Stimulated activated naive CD4-positive, alpha-beta T cell (primary cell): ENCODE measurements at regions not wholly inside any gene's neighbourhood (a gene's known extent, or its start where the extent isn't known, plus 50 kb on each side); places are given as distances from the start of the nearest gene placed in this dataset.
"Not testable (repeated sequence)": the region's sequence is repeated elsewhere in the genome, so short reads cannot be mapped to it uniquely, and the experiment has no call there.

Experiments used
- DNase-seq, 6 experiments: peaks; one replicate each; lab custom pipeline; 2025; lab: John Stamatoyannopoulos, UW

DNA sequence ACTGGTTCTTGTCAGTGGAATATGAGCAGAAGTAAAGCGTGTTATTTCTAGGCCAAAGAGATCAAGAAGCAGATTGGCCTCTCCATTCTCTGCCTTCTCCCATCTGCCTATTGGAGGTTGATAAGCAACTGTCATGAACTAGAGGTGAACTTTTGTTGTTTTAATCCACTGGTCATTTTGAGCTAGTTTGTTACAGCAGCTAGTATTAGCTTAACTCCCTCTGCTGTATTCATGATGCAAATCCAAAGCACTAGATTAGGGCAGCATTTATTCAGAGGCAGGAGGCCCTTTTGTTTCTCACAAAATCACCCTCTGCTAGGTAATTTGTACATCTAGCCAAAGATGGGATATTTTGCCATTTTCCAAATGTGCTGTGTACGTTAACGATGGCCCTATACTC, 97.3 kb upstream of the DPT start:
- DNase-seq: no peak

DNA sequence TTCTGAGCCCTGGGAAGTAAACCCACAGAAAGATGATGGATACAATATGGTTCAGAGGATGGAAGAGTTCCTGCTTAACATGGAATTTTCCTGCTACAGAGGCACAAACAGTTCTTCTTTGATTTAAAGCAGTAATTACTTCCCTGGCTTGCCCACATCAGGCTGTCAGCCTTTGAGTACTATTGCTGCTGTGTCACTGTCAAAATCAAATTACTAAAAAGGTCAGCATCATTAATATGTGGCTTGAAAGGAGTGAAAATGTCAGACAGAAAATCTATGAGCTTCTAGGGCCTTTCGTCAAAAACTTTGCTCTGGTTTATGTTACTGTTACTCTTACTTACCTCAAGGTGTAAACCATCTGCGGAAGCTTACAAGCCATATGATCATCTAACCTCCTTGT, 98.6 kb upstream of the DPT start:
- no peak for DNase-seq

DNA sequence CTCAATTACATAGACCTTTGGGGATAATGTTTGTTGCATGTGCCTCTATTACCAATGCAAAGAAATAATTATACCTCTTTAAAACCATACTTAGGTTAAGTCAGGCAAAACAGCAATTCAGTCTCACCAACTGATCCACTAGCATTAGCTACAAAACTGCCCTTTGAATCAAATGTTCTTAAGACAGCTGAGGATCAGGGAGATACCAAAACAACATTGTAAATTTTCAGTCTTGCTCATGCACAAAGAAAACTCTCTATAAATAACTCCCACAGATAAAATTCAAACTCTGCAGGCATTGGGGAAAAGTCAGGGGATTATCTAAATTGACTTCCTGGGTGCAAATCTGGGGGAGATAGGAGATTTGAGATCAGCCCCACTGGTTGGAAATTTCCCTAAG, 100.9 kb upstream of the DPT start:
- no peak for DNase-seq

DNA sequence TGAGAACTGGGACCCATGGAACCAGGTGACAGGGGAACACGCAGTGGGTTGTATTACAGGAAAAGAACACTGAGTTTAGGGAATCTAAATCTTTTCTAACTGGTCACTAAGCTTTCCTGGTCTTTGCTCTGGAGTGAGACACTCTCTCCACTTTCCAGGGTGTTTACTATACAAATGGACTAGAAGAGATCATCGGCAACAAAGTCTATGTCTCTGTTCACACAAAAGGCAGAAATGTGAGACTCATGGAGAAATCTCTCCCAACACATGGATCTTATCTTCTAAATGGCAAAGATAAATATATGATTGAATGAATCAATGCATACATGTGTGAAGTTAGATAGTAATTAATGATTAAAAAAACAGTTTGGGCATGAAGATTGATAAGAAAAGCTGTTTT, 101.6 kb upstream of the DPT start:
- DNase-seq: no peak

DNA sequence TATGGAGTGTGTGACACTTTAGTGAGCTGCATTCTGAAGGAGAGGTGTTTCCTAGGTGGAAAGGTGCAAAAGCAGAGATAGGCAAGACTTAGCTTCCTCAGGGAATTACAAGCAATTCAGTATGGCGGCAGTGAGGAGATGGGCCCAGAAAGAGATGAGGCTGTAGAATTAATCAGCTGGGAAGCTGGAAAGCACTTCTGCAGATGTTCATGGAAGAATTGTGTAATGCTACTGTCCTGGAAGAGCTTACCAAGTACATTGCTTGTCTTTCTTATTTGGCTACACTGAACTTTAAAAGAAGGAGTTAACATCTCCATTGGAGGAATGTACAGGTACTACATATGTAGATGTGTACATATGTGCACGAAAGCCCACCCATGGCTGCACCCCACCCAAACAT, 103.7 kb upstream of the DPT start:
- DNase-seq: no peak

DNA sequence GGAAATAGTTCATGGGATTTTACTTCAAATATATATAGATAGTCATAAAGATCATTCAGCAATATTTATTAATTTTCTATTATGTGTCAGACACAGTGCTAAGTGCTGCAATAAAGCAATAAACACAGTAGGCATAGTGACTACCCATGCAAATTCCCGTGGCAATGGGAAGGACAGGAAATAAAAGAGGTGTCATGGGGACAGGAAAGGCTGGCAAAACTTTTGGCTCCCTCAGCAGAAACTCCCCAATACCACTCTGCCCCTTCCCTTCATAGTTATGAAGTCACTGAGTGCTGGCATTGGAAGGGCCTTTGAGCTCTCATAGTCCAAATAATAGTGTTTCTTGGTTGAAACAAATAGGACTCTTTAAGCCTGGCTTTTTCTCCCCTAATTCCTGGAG, 104.4 kb upstream of the DPT start:
- DNase-seq: no peak

DNA sequence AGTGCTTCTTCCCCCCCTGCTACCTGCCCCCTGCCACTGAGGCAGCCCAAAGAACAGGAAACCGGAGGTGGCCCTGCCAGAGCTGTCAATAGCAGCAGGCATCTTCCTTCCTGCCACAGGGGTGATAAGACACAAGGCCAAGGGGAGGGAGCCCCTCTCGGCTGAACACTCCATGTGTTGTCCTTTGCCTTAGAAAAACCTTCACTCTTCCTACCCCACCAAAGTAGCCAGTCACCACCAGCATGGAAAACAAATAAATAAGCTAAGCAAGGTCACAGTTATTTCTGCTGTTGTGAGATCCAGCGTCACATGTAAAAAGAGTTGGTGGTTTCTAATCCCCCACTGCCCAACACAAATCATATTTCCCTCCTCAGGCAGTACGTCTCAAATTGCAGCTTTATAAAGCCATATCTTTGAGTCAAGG, 104.8 kb upstream of the DPT start:
- no peak for DNase-seq

DNA sequence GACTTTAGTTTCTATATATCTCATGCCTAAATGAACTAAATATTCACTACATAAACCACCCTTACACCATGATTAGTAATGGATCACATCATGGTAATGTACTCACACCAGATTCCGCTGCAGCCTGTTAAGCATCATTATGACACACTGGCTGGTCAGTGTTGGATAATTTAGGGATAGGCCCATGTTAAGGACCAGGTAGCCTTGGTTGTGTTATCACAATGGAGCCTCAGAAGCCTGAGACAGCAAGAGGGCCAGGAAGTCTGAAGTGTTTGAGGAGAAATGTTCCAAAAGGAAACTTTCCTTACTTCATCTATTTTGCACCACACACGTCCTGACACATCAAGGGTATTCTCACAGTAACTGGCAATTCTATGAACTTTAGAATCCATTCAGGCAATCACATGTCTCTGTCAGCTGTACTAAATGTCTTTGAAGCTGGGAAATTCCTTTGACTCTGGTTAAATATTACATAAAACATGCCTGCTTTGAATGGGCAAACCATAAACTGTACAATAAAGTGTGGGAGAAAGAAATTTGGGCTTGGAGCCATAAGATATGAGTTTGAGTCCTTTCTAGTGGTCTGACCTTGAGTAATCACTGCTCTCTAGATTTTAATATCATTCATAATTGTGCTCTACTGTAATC, 105.3 kb upstream of the DPT start:
- DNase-seq: no peak

DNA sequence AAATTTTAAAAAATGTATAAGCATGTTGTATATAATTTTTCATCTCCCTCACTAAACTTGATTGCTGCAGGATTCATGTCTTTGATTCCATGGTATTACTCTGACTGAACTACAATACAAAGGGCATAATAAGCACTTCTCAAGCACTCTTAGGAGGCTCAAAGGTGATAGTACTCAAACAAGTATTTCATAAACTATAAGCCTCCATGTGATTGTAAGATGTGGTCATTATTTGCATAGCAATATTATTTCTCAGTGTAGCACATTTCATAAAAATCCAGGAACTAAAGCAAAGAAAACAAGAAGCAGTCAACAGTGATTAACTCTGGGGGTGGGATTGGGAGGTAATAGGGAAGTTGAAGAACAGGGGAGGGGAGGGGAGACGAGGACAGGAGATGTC, 106.2 kb upstream of the DPT start:
- no peak for DNase-seq

DNA sequence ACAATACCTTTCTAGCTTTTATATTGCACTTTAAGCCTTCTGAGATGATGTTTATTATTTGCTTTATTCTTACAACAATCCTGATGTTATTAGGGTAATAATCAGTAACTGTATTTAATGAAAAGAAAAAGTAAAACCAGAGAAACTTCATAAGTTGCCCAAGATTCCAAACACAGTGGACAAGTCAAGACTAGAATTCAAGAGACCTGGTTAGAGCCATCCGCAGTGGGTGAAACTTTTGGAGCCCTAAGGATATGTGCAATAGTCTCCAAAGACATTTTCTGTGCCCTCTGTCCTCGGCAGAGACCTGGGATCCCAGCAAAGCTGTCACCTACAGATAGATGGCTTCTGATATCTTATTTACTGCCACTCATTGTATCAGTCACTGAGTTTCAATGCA, 106.8 kb upstream of the DPT start:
- no peak for DNase-seq

DNA sequence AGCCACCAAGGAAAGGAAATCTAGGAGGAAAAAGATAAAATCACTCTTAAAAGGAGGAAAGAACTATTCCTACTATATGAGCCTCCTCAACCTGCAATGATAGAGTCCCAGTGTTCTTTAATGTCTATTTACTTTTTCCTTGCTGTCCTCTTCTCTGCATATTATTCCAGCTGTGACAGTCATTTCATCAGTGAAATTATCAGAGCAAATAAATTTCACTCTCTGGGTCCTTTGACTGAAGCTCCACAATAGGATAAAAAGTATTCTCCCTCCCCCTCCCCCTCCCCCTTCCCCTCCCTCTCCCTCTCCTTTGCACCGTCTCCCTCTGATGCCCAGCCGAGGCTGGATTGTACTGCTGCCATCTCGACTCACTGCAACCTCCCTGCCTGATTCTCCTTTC, 107.5 kb upstream of the DPT start:
- DNase-seq: no peak

DNA sequence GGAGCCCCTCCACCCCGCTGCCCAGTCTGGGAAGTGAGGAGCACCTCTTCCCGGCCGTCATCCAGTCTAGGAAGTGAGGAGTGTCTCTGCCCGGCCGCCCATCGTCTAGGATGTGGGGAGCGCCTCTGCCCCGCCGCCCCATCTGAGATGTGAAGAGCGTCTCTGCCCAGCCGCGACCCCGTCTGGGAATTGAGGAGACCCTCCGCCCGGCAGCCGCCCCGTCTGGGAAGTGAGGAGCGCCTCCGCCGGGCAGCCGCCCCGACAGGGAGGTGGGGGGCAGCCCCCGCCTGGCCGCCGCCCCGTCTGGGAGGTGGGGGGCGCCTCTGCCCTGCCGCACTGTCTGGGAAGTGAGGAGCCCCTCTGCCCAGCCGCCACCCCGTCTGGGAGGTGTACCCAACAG, 108.2 kb upstream of the DPT start:
- DNase-seq: not testable (repeated sequence)

DNA sequence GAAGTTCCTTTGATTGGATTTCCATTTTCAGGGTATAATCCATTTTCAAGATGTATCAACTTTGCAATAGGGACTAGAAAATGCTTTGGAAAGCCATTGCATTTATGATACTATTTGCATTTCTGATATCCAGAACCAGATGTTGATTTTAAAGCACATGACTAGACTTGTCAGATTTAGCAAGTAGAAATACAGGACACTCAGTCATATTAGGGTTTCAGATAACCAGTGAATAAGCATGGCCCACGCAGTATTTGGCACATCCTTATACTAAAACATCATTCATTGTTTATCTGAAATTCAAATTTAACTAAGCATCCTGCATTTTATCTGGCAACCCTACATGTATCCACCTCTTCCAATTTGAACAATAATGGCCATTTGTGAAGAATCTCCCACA, 113.3 kb upstream of the DPT start:
- no peak for DNase-seq

DNA sequence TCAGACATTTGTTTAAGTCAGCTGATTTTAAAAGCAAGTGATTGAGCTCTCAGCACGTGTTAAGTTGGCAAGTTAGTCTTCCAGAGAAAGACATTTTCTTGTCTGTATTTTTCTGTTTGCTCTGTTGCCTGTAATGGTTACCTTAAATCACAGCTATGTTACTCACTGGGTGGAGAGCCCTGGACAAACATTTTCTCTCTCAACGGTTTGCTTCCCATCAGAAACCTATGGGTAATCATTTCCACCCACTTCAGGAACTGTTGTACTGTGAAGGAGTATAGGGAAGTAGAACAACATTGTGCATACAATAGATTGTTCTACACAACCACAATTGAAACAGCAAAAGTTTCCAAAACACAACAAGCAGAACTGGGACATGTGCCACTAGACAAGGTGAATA, 113.9 kb upstream of the DPT start:
- no peak for DNase-seq

DNA sequence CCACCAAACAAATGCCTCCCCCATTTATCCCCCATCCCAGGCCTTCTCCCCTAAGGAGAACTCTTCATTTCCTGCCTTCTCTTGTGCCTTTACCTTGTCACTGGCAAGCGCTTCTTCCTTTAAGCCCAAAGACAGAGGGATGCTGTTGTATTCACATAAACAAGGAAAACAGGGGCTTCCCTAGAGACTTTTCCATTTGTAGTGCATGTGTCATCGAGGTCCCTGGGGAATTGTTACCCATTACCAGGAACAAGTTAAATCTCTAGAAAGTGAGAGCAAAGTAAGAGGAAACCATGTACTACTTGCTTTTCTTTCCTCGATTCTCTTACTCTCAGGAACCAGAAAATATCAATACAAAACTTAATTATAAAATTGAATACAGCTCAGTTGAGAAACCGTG, 114.4 kb upstream of the DPT start:
- no peak for DNase-seq

DNA sequence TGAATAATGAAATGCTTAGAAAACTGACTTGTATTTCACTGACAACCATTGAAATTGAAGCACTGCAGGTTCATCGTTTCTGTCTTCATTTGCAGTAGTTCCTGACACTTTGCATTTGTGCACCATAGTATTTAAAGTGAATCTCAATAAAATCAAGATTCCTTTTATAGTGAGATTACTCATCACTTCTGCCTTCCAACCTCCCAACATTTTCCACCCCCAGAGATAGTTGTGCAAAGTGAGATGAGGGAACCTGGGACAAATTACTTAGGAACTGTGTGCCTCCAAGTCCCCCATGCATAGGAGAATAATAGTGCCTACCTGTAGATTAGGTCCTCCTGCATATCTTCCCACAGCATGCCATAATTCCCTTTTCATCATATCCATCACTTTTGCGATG, 114.9 kb upstream of the DPT start:
- no peak for DNase-seq

DNA sequence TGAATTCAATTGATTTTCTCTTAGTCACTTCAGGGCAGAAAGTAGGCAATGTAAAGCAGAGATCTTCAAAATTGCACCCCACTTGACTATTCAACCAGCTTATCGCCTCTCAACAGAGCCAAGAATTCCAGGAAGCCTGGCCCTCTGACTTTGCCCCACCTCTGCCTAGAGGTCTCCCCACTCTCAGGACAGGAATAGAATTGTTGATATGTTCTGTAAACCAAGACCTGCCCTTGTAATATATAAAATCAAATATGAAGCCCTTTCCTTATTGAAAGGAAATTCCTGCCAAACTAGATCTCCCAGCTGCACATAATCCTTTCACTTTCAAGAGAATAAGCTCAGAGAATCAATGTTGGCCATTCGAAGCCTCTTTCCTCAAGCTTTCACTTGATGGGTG, 116.1 kb upstream of the DPT start:
- DNase-seq: no peak

DNA sequence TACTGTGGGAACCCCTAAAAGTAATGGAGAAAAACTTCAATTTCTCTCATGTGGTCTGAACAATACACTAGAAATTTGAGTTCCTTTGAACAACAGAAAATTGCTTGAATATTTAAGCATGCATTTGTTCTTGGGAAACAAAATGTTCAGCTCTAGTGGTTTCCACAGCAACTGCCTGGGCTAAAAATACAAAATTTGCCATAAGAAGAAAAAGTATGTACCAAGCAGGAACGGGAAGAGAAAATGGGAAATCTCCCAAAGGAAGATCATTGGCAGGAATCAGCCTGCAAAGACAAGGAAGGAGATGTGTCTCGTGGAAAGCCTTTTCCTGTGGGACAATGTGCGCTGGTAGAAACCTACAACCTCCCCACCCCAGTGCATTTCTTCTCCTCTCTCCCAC, 119.0 kb upstream of the DPT start:
- no peak for DNase-seq

DNA sequence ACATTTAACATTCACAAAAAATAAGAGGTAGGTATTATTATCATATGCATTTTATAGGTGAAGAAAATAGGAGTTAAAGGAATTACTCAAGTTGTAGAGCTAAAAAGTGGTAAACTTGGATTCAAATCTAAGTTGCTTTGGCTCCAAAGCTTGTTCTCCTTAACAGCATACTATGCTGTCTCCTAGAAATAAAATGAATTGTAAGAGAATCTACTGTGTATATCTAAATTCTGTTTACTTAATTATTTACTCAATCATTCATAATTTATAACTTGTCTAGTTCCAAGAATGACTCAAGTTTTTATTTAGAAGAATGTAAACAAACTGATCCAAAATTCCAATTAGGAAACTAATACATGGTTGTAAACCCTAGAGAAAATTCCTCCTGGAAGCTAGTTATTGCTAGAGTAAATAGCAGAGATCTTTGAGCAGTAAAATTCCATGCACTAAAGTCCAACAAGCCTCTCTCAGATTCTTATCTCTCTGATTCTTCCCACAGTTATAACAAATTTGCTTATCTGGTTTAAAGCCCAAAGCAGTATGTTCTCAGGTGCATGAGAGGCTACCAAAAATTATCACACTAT, 132.5 kb upstream of the DPT start:
- DNase-seq: no peak

DNA sequence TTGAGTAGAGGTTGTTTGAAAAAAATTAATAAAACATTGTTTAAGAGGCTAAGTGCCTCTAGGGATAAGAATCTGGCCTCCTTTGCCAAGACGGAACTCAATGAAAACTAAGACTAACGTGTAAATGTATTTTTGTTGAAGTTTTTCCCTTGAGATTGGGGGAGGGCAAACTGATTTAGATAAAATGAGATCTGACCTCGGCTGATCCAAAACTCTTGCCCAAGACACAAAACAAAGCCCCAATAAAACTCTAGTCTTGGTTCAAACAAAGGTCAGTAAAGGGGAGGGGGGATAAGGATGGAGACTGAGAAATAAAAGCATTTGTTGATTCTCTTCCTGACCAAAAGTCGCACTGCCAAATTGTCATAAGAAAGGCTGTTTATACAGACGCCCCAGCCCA, 134.8 kb upstream of the DPT start:
- no peak for DNase-seq

DNA sequence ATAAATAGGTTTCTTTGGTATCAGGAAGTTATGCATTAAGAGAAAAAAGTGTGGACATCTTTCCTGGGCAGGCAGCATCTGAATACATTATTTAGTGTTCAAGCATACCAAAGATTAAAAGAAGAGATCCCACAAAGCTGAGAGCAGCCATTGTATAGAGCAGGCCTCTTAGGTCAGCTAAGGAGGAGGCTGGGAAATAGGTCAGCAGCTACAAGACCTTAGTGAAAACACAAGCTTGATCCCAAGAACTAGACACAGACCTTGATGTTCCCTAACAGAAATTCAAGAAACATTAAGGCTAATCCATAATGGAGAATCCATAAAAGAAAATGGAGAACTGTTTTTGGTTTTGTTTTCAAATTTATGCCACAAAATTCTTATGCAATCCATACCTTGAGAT, 135.3 kb upstream of the DPT start:
- DNase-seq: no peak

DNA sequence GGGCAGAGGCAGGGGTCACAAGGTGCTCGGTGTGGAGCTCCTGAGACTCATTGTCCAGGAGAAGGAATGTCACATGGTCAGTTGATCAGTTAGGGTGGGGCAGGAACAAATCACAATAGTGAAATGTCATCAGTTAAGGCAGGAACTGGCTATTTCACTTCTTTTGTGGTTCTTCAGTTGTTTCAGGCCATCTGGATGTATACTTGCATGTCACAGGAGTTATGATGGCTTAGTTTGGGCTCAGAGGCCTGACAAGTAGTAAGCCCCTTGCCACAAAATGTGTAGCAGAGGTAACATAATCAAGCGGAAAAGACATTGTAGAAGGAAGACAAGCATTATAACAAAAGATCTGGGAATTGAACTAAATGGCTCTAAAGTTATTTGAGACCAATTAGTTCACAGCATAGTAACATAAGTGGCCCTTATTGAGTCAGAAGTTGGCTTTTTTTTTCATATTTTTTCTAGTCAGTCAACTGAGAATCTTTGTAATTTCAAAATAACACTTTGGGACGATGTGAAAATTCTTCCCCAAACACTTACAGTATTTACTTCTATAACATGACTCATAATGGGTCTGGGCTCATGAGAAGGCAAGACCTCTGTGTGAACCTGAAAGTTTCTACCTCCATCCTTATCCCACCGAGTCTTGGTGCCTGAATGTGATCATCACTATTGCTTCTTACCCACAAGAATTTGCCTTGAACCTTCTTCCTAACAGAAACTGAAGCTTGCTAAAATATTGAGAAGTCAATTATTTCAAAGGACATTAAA, 137.0 kb upstream of the DPT start:
- no peak for DNase-seq

DNA sequence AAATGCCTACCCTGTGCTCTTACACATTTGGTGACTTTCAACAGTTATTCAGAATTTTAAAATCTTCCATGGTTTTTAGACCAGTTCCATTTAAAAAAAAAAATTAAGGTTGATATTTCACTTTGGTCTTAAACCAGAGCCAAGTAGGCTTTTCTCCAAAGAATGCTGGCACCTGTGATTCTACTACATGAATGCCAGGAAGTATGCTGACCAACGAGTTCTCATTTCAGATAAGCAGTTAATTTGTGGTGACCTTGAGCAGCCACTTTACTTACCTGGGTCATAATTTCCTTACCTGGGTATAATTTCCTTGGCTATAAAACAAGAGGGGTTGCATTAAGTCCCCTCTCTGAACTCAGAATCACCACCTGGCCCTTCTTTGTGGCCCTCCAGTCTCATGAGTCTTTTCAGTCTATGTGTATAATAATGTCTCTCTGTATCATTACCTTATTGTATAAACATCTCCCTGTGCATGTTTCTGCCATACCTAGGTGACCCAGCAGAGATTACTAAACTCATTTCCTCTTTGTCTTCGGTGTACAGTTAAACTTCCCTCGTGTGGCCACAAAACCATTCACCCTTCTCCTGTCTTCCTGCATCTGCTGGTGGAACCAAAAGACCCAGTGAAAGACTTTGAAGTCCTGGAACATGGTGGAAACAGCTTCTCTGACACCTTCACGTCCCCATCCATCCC, 139.1 kb upstream of the DPT start:
- DNase-seq: no peak
